Mesenchymal stem cell (in vitro differentiated cells and primary cell): ENCODE measurements at regions not wholly inside any gene's neighbourhood (a gene's known extent, or its start where the extent isn't known, plus 50 kb on each side); places are given as distances from the start of the nearest gene placed in this dataset.
A peak's percentile ranks its signal among the peaks of the same experiment; 100 is the strongest.

Source experiments
- DNase-seq: peaks from one replicate; pipeline ENCODE4 v3.0.0-alpha.2; 2013
- H2AFZ ChIP-seq: one replicate; pipeline ENCODE4 v1.6.1; 2013; ENCODE audit warnings: low read depth, mild to moderate bottlenecking, control low read depth, inconsistent platforms, low read length, moderate library complexity
- H2AK5ac ChIP-seq: 2 replicates; pipeline ENCODE4 v1.6.1; 2013; ENCODE audit warnings: low read length, moderate library complexity, mild to moderate bottlenecking, inconsistent platforms; ENCODE audit not compliant: severe bottlenecking
- H2BK120ac ChIP-seq: one replicate; pipeline ENCODE4 v1.6.1; 2013; ENCODE audit warnings: low read depth, mild to moderate bottlenecking, inconsistent platforms, low read length, moderate library complexity
- H2BK12ac ChIP-seq, 2 experiments: one replicate each; pipeline ENCODE4 v1.6.1; 2013; ENCODE audit warnings: inconsistent platforms in 2 of 2, low read length in 2 of 2, mild to moderate bottlenecking in 2 of 2, moderate library complexity in 2 of 2, control low read depth in 1 of 2
- H2BK15ac ChIP-seq: one replicate; pipeline ENCODE4 v1.6.1; 2013; ENCODE audit warnings: mild to moderate bottlenecking, low read depth, inconsistent platforms; ENCODE audit not compliant: poor library complexity, severe bottlenecking
- H2BK5ac ChIP-seq: 2 replicates; pipeline ENCODE4 v1.6.1; 2013; ENCODE audit warnings: low read depth, mild to moderate bottlenecking, low read length, control low read depth, inconsistent platforms; ENCODE audit not compliant: poor library complexity, severe bottlenecking
- H3K14ac ChIP-seq, 2 experiments: one replicate each; pipeline ENCODE4 v1.6.1; 2013; ENCODE audit warnings: inconsistent platforms in 2 of 2, low read length in 2 of 2, control low read depth in 1 of 2, mild to moderate bottlenecking in 1 of 2, moderate library complexity in 1 of 2
- H3K18ac ChIP-seq, 2 experiments: one replicate each; pipeline ENCODE4 v1.6.1; 2013; ENCODE audit warnings: inconsistent platforms in 2 of 2, low read length in 2 of 2, control low read depth in 1 of 2, low read depth in 1 of 2, mild to moderate bottlenecking in 1 of 2
- H3K23ac ChIP-seq, 2 experiments: one replicate each; pipeline ENCODE4 v1.6.1; 2013; ENCODE audit warnings: inconsistent platforms in 2 of 2, low read length in 2 of 2, mild to moderate bottlenecking in 2 of 2, moderate library complexity in 2 of 2, control low read depth in 1 of 2
- H3K27ac ChIP-seq: 2 replicates; pipeline ENCODE4 v1.5.1; 2013; ENCODE audit warnings: mild to moderate bottlenecking, moderate library complexity, low read length, control low read depth, inconsistent platforms; ENCODE audit not compliant: poor library complexity, severe bottlenecking
- H3K27me3 ChIP-seq, 2 experiments: 2 replicates each; pipeline versions ENCODE4 v1.6.1 to v1.7.0; 2013; ENCODE audit warnings: low read length in 2 of 2, mild to moderate bottlenecking in 2 of 2, moderate library complexity in 2 of 2, control low read depth in 1 of 2, inconsistent platforms in 1 of 2; ENCODE audit not compliant: control insufficient read depth in 1 of 2, insufficient read depth in 1 of 2
- H3K36me3 ChIP-seq, 2 experiments: 2 replicates each; pipeline versions ENCODE4 v1.6.1 to v1.7.0; 2013; ENCODE audit warnings: low read length in 2 of 2, control low read depth in 1 of 2, inconsistent platforms in 1 of 2, low read depth in 1 of 2, mild to moderate bottlenecking in 1 of 2; ENCODE audit not compliant: insufficient read depth in 2 of 2, control insufficient read depth in 1 of 2
- H3K4ac ChIP-seq, 2 experiments: one replicate each; pipeline ENCODE4 v1.6.1; 2013; ENCODE audit warnings: inconsistent platforms in 2 of 2, low read length in 2 of 2, mild to moderate bottlenecking in 2 of 2, moderate library complexity in 2 of 2, control low read depth in 1 of 2, low read depth in 1 of 2
- H3K4me1 ChIP-seq: 2 replicates; pipeline ENCODE4 v1.6.1; 2013; ENCODE audit warnings: low read depth, low read length, control low read depth; ENCODE audit not compliant: control insufficient read depth, insufficient read depth
- H3K4me2 ChIP-seq: 2 replicates; pipeline ENCODE4 v1.6.1; 2013; ENCODE audit warnings: low read length, mild to moderate bottlenecking, inconsistent platforms; ENCODE audit not compliant: poor library complexity, severe bottlenecking
- H3K4me3 ChIP-seq, 2 experiments: 2 replicates each; pipeline versions ENCODE4 v1.5.1 to v1.7.0; 2013; ENCODE audit warnings: low read length in 2 of 2, mild to moderate bottlenecking in 2 of 2, control low read depth in 1 of 2, low read depth in 1 of 2; ENCODE audit not compliant: insufficient read depth in 1 of 2
- H3K79me1 ChIP-seq: replicated peaks from 2 replicates; pipeline ENCODE4 v1.6.1; 2013; ENCODE audit warnings: mild to moderate bottlenecking, control low read depth, low read length, inconsistent platforms; ENCODE audit not compliant: poor library complexity, severe bottlenecking
- H3K9ac ChIP-seq: 2 replicates; pipeline ENCODE4 v1.7.0; 2013; ENCODE audit warnings: mild to moderate bottlenecking, low read length, moderate library complexity
- H3K9me3 ChIP-seq: 2 replicates; pipeline ENCODE4 v1.7.0; 2013; ENCODE audit warnings: mild to moderate bottlenecking, low read length; ENCODE audit not compliant: control insufficient read depth
- H4K8ac ChIP-seq: one replicate; pipeline ENCODE4 v1.6.1; 2013; ENCODE audit warnings: inconsistent platforms, mild to moderate bottlenecking, low read length, moderate library complexity
- H4K91ac ChIP-seq: one replicate; pipeline ENCODE4 v1.6.1; 2013; ENCODE audit warnings: mild to moderate bottlenecking, low read length, inconsistent platforms
- WGBS: methylation state at CpG from one replicate; pipeline ENCODE4 v1.1.7; 2013; ENCODE audit warnings: mixed read lengths; 5-methylcytosine and 5-hydroxymethylcytosine counted together

GRCh38 chrX:40310016-40310415 lies 212.3 kb upstream of the BCOR start:
- no peak overlapping the region for H2AK5ac ChIP-seq
- H3K79me1 ChIP-seq, result no peaks in the 10 kb centered on the region
- H3K9me3 ChIP-seq, result peaks cover 20% of the 10 kb centered on the region
- H3K4me1 ChIP-seq, result no peaks in the 10 kb centered on the region
- WGBS, result 53% methylated on average over 5 of the region's 7 CpGs
- H3K4me3 ChIP-seq, result no peak overlapping the region
- no peak overlapping the region for H2BK120ac ChIP-seq
- DNase-seq, result no peak
- no peak overlapping the region for H2BK15ac ChIP-seq
- H3K36me3 ChIP-seq, result no peaks in the 10 kb centered on the region
- no peak overlapping the region for H3K27ac ChIP-seq
- H4K8ac ChIP-seq, result no peak overlapping the region
- no peak overlapping the region for H3K9ac ChIP-seq
- H3K4me2 ChIP-seq, result no peak overlapping the region
- no peak overlapping the region for H3K23ac ChIP-seq
- no peak overlapping the region for H2BK12ac ChIP-seq
- H4K91ac ChIP-seq, result no peak overlapping the region
- H3K27me3 ChIP-seq, result peaks cover 0 to 63% of the 10 kb centered on the region in 2 experiments
- no peak overlapping the region for H3K4ac ChIP-seq
- no peak overlapping the region for H2AFZ ChIP-seq
- no peak overlapping the region for H3K14ac ChIP-seq
- no peak overlapping the region for H2BK5ac ChIP-seq
- peak overlapping the region in 1 of 2 experiments; percentile 52 for H3K18ac ChIP-seq

DNA sequence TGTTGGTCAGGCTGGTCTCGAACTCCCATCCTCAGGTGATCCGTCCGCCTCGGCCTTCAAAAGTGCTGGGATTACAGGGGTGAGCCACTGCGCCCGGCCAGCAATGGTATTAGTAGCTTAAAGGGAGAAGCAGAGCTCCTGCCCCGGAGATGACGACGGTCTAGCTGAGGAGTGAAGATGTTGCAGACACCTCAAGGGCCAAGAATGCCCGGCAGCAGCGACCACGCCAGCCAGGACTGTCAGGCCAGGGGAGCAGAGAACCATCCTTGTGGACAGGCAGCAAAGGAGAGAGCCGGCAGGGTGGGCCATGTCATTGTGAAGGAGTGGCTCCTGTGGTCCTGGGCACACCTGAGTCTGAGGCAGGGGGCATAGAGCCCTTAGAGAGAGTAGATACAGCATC lies 210.1 kb upstream of the BCOR start:
- Histone ChIP-seq H3K36me3 (no peaks in the 10 kb centered on the region), H4K91ac (no peak overlapping the region)

GRCh38 chrX:40304115-40304514 lies 206.4 kb upstream of the BCOR start:
- H3K14ac ChIP-seq, result no peak overlapping the region
- H3K4ac ChIP-seq, result no peak overlapping the region
- H2AFZ ChIP-seq, result no peak overlapping the region
- 59% methylated on average over 2 of the region's 2 CpGs for WGBS
- H3K36me3 ChIP-seq, result no peaks in the 10 kb centered on the region
- H3K4me1 ChIP-seq, result no peaks in the 10 kb centered on the region
- H3K4me2 ChIP-seq, result no peak overlapping the region
- no peak overlapping the region for H2BK12ac ChIP-seq
- H3K9me3 ChIP-seq, result peaks cover 10% of the 10 kb centered on the region
- no peak overlapping the region for H2BK5ac ChIP-seq
- no peak overlapping the region for H3K9ac ChIP-seq
- no peak overlapping the region for H3K23ac ChIP-seq
- no peak overlapping the region for H2AK5ac ChIP-seq
- no peak overlapping the region for H3K27ac ChIP-seq
- H3K4me3 ChIP-seq, result no peak overlapping the region
- no peak overlapping the region for H4K91ac ChIP-seq
- H2BK15ac ChIP-seq, result no peak overlapping the region
- no peak overlapping the region for H3K18ac ChIP-seq
- DNase-seq, result no peak
- peaks cover 0 to 57% of the 10 kb centered on the region in 2 experiments for H3K27me3 ChIP-seq
- H2BK120ac ChIP-seq, result no peak overlapping the region
- H3K79me1 ChIP-seq, result no peaks in the 10 kb centered on the region
- no peak overlapping the region for H4K8ac ChIP-seq

More for the DNA sequence above, 210.1 kb upstream of the BCOR start:
- Histone ChIP-seq H2BK5ac (no peak overlapping the region), H2AFZ (no peak overlapping the region), H3K14ac (no peak overlapping the region), H3K4me3 (no peak overlapping the region), H2BK120ac (no peak overlapping the region), H3K27ac (no peak overlapping the region), H3K4me2 (no peak overlapping the region), H3K4me1 (no peaks in the 10 kb centered on the region), H4K8ac (no peak overlapping the region), H3K9ac (no peak overlapping the region), H3K9me3 (peaks cover 10% of the 10 kb centered on the region), H2BK15ac (no peak overlapping the region), H3K18ac (no peak overlapping the region), H3K4ac (no peak overlapping the region), H3K27me3 (peaks cover 0 to 58% of the 10 kb centered on the region in 2 experiments), H3K79me1 (no peaks in the 10 kb centered on the region), H2BK12ac (no peak overlapping the region), H2AK5ac (no peak overlapping the region), H3K23ac (no peak overlapping the region)
- DNase-seq, result no peak
- 94% methylated on average over 13 of the region's 13 CpGs for WGBS

- H3K23ac ChIP-seq, result no peak overlapping the region
- H3K79me1 ChIP-seq, result no peaks in the 10 kb centered on the region
- no peak overlapping the region for H3K4me2 ChIP-seq
- WGBS, result 33% methylated on average over 3 of the region's 4 CpGs
- no peak overlapping the region for H3K14ac ChIP-seq
- H2AFZ ChIP-seq, result no peak overlapping the region
- peaks cover 0 to 53% of the 10 kb centered on the region in 2 experiments for H3K27me3 ChIP-seq
- peaks cover 10% of the 10 kb centered on the region for H3K9me3 ChIP-seq
- H2BK120ac ChIP-seq, result no peak overlapping the region
- no peak overlapping the region for H3K18ac ChIP-seq
- no peak overlapping the region for H2BK12ac ChIP-seq
- no peak overlapping the region for H2AK5ac ChIP-seq
- no peaks in the 10 kb centered on the region for H3K36me3 ChIP-seq
- no peak overlapping the region for H2BK5ac ChIP-seq
- peaks cover 2% of the 10 kb centered on the region for H3K4me1 ChIP-seq
- no peak overlapping the region for H3K4me3 ChIP-seq
- H3K27ac ChIP-seq, result no peak overlapping the region
- DNase-seq, result no peak
- no peak overlapping the region for H3K9ac ChIP-seq
- H4K8ac ChIP-seq, result no peak overlapping the region
- no peak overlapping the region for H4K91ac ChIP-seq
- H2BK15ac ChIP-seq, result no peak overlapping the region
- H3K4ac ChIP-seq, result no peak overlapping the region
Observed at GRCh38 chrX:40303256-40304077, 205.7 kb upstream of the BCOR start.
